ENCODE measurements at regions not wholly inside any gene's neighbourhood (a gene's known extent, or its start where the extent isn't known, plus 50 kb on each side); places are given as distances from the start of the nearest gene placed in this dataset.

DNA sequence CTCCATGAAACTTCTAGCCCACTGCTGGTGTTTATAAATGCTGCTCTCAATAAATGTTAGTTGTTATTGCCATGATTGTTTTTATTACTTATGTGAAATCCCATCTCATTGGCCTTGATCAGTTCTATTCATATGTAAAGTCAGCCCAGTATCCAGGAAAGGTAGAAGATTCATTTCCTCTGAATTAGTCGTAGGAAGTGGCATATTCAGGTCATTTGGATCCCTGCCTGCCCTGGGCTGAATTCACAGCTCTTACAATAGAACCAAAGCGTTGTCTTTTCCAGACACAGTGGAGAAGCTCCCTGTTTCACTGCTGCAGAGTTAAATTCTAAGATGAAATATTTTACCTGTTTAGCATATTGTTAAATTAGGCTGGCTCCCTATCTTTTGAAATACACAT, 70.3 kb downstream of the MAIP1 start:
- TF ChIP-seq EP300 (IDR thresholded peaks at IDR 0.05) (no peak), POLR2A (IDR thresholded peaks at IDR 0.05) (no peak)
- TF ChIP-seq, protein P1, sequence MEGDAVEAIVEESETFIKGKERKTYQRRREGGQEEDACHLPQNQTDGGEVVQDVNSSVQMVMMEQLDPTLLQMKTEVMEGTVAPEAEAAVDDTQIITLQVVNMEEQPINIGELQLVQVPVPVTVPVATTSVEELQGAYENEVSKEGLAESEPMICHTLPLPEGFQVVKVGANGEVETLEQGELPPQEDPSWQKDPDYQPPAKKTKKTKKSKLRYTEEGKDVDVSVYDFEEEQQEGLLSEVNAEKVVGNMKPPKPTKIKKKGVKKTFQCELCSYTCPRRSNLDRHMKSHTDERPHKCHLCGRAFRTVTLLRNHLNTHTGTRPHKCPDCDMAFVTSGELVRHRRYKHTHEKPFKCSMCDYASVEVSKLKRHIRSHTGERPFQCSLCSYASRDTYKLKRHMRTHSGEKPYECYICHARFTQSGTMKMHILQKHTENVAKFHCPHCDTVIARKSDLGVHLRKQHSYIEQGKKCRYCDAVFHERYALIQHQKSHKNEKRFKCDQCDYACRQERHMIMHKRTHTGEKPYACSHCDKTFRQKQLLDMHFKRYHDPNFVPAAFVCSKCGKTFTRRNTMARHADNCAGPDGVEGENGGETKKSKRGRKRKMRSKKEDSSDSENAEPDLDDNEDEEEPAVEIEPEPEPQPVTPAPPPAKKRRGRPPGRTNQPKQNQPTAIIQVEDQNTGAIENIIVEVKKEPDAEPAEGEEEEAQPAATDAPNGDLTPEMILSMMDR (IDR thresholded peaks at IDR 0.05) = no peak
- Histone ChIP-seq H3K9me3 (no peaks in the 10 kb centered on the region), H3K4me3 (no peak overlapping the region), H3K27ac (no peak overlapping the region), H3K36me3 (no peaks in the 10 kb centered on the region), H3K27me3 (no peaks in the 10 kb centered on the region), H3K4me1 (ENCODE audit: insufficient read depth) (no peaks in the 10 kb centered on the region)
- DNase-seq = no peak
- WGBS, 3 donors = 68 to 80% (median 76%) methylated on average over 2 of the region's 2 CpGs
- intact Hi-C loops (cut with DNase I) = no loop called here

DNA sequence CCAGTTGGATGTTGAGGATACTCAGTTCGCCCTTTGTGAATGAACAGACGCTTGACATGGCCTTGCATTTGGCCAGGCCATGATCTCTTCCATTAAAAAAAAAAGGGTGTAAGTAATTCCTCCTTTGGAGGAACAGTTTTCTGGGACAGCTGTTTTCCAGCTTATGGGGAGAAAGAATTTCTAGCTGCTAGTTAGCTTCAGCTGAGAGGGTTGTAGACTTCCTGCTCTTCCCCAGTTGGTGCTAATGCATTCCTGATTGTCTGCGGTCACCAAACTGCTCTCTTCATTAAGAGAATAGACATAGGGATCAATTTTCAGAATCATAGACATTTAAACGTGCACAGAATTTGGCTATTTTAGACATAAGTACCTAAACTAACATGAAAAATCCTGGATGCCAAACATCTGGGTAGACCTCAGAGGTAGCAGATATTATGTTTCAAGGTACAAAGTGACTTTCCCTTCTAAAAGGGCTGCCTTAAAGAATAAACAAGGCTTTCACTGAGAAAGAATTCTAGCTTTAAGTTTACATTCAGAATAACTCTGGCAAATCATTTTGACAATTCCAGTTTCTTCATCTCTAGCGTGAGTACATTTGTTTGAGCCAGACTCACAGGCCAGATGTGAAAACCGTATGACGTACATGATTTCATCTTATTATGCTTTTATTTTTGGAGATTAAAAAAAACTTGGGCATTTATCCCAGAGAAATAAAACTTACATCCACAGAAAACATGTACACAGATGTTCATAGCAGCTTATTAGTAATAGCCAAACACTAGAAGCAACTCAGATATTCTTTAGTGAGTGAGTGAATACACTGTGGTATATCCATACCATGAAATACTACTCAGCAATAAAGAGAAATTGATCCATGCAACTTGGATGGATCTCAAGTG, 71.2 kb downstream of the MAIP1 start:
- Histone ChIP-seq H3K27ac (no peak overlapping the region), H3K4me3 (no peak overlapping the region), H3K4me1 (ENCODE audit: insufficient read depth) (no peaks in the 10 kb centered on the region), H3K9me3 (no peaks in the 10 kb centered on the region), H3K36me3 (no peaks in the 10 kb centered on the region), H3K27me3 (no peaks in the 10 kb centered on the region)
- no peak for DNase-seq
- WGBS, 3 donors = 56 to 62% (median 60%) methylated on average over 7 of the region's 7 CpGs
- intact Hi-C loops (cut with DNase I) = no loop called here
- TF ChIP-seq, protein P1 (IDR thresholded peaks at IDR 0.05) = no peak
- TF ChIP-seq EP300 (IDR thresholded peaks at IDR 0.05) (no peak), POLR2A (IDR thresholded peaks at IDR 0.05) (no peak)

DNA sequence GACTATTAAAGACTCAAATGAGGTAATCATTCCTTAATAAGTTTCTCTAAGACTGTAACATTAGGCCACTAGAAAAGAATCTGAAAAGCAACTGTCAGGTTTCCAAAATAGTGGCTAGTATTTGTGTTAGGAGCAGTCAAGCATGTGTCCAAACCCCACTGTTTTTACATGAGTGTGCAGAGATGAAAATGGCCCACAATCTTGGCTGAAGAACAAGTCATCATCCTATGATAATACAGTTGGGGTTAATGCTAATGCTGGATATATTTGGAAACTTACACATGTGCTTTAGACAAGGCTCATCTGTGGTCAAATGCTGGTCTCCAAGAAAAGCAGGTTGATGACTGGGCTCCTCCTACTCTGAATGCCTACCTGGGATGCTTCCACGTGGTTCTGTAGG, 73.6 kb downstream of the MAIP1 start:
- H3K4me3 ChIP-seq = no peak overlapping the region
- H3K4me1 ChIP-seq (ENCODE audit: insufficient read depth) = no peaks in the 10 kb centered on the region
- no peaks in the 10 kb centered on the region for H3K36me3 ChIP-seq
- 72 to 100% (median 92%) methylated on average over 1 of the region's 1 CpG for WGBS, 3 donors
- no peaks in the 10 kb centered on the region for H3K9me3 ChIP-seq
- no peak overlapping the region for H3K27ac ChIP-seq
- TF ChIP-seq EP300 (IDR thresholded peaks at IDR 0.05) (no peak), POLR2A (IDR thresholded peaks at IDR 0.05) (no peak)
- TF ChIP-seq, protein P1 (IDR thresholded peaks at IDR 0.05) = no peak
- no peaks in the 10 kb centered on the region for H3K27me3 ChIP-seq
- DNase-seq = no peak
- intact Hi-C loops (cut with DNase I) = no loop called here

DNA sequence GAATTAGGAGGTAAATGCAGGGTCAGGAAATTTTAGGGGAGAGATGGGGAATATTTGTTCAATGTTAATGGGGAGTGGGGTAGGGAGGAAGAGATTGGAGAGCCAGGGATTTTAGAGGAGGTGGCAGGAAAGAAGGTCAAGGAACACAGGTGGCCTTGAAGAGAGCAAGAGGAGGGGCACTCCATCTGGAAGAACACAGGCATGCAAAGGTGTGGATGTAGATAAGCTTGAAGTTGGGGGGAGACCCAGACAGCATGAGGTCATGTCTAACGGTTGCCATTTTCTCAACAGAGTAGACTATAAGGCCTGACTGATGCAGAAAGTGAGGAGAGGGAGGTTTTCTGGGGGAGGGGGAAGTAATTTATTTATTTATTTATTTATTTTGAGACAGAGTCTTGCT, 77.5 kb downstream of the MAIP1 start:
- 81 to 97% (median 97%) methylated on average over 1 of the region's 1 CpG for WGBS, 3 donors
- no peaks in the 10 kb centered on the region for H3K27me3 ChIP-seq
- no peaks in the 10 kb centered on the region for H3K36me3 ChIP-seq
- no peak for TF ChIP-seq EP300 (IDR thresholded peaks at IDR 0.05)
- TF ChIP-seq, protein P1 (IDR thresholded peaks at IDR 0.05) = no peak
- TF ChIP-seq POLR2A (IDR thresholded peaks at IDR 0.05) = no peak
- no peak overlapping the region for H3K27ac ChIP-seq
- H3K4me1 ChIP-seq (ENCODE audit: insufficient read depth) = no peaks in the 10 kb centered on the region
- intact Hi-C loops (cut with DNase I) = no loop called here
- DNase-seq = no peak
- no peaks in the 10 kb centered on the region for H3K9me3 ChIP-seq
- H3K4me3 ChIP-seq = no peak overlapping the region
